OCI-LY3 (cell line): ENCODE measurements at regions not wholly inside any gene's neighbourhood (a gene's known extent, or its start where the extent isn't known, plus 50 kb on each side); places are given as distances from the start of the nearest gene placed in this dataset.

Source experiments
- H2AFZ ChIP-seq: fragments of 200-600, 300-600 bp; shearing (Covaris generic); 2 replicates; pipeline ENCODE4 v1.6.0; 2014; ENCODE audit warnings: antibody characterized with exemption, low read depth, low read length
- H3K27ac ChIP-seq: fragments of 200-600, 300-600 bp; sonication (generic); 2 replicates; pipeline ENCODE4 v1.5.1; 2014; ENCODE audit warnings: mild to moderate bottlenecking, low read length, moderate library complexity, mixed read lengths
- H3K27me3 ChIP-seq: fragments of 200-600, 300-600 bp; sonication (generic); 2 replicates; pipeline ENCODE4 v1.6.1; 2014; ENCODE audit warnings: low read depth, low read length, mixed read lengths
- H3K36me3 ChIP-seq: fragments of 200-600, 300-600 bp; sonication (generic); replicated peaks from 2 replicates; pipeline ENCODE3; 2014; ENCODE audit warnings: low read depth, low read length, mixed read lengths
- H3K4me1 ChIP-seq: fragments of 300-600, 200-600 bp; sonication (generic); 2 replicates; pipeline ENCODE4 v1.6.1; 2014; ENCODE audit warnings: low read length, mixed read lengths
- H3K4me2 ChIP-seq: fragments of 200-600, 300-600 bp; sonication (generic); 2 replicates; pipeline ENCODE4 v1.6.1; 2014; ENCODE audit warnings: low read length, mixed read lengths
- H3K4me3 ChIP-seq: fragments of 300-600, 200-600 bp; sonication (generic); 2 replicates; pipeline ENCODE4 v1.5.1; 2014; ENCODE audit warnings: antibody characterized with exemption, mild to moderate bottlenecking, low read length, moderate library complexity
- H3K79me2 ChIP-seq: fragments of 300-600, 200-600 bp; shearing (Covaris generic); 2 replicates; pipeline ENCODE4 v1.6.1; 2014; ENCODE audit warnings: mild to moderate bottlenecking, low read length, mixed read lengths
- H3K9ac ChIP-seq: fragments of 300-600, 200-600 bp; shearing (Covaris generic); 2 replicates; pipeline ENCODE4 v1.6.0; 2014; ENCODE audit warnings: mild to moderate bottlenecking, low read length, moderate library complexity
- H3K9me3 ChIP-seq: fragments of 200-600, 300-600 bp; shearing (Covaris generic); 2 replicates; pipeline ENCODE4 v1.6.1; 2014; ENCODE audit warnings: low read length, mixed read lengths; ENCODE audit not compliant: insufficient read depth
- H4K20me1 ChIP-seq: fragments of 200-600, 300-600 bp; sonication (generic); 2 replicates; pipeline ENCODE4 v1.6.1; 2016; ENCODE audit warnings: low read length, mixed read lengths; ENCODE audit not compliant: insufficient read depth
- EZH2phosphoT487 ChIP-seq: fragments of 200-600 bp; shearing (Covaris generic); IDR thresholded peaks from 2 replicates; pipeline ENCODE4 v1.6.1; 2018; ENCODE audit warnings: antibody characterized with exemption, mixed run types, low read depth
- TF ChIP-seq, protein P1 (sequence below): fragments of 200-600, 300-600 bp; sonication (generic); IDR thresholded peaks from 2 replicates; pipeline ENCODE4 v1.5.1; 2014; ENCODE audit warnings: antibody characterized with exemption, low read length, low read depth

DNA sequence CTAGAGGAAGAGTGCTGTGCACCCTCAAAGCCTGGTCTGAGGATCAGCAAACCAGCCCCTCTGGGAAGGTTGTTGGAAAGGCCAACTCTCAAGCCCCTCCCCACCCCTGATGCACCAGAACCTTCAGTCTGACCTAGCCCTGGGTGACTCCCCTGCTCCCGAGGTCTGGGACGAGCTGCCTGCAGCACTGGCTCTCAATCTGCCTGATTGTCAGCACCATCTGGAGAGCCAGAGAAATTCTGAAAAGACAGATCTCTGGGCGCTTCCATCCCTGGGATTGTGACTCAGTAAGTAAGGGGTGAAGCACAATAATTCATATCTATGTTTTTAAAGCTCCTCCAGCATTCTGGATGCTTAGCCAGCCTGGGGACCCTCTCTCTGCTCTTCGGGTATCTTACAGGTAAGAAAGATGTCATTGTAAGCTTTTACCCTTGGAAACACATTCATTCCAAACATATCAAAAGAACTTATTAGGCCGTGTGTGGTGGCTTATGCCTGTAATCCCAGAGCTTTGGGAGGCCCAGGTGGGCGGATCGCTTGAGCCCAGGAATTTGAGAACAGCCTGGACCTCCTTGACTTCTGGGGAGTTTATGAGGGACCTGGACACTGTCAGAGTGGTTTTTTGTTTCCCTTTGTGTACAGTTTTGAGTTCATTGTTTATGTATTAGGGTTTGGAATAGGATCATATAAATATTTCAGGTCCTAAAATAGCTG is 147.5 kb downstream of the KCNJ12 start:
- Histone ChIP-seq H3K79me2 (no peaks in the 10 kb centered on the region), H3K4me1 (no peaks in the 10 kb centered on the region), H3K27me3 (no peaks in the 10 kb centered on the region), H2AFZ (no peak overlapping the region), H4K20me1 (no peaks in the 10 kb centered on the region), H3K36me3 (no peaks in the 10 kb centered on the region), H3K9ac (no peak overlapping the region), H3K27ac (no peak overlapping the region), H3K9me3 (no peaks in the 10 kb centered on the region), H3K4me2 (no peak overlapping the region), H3K4me3 (no peak overlapping the region)
- TF ChIP-seq, protein P1, sequence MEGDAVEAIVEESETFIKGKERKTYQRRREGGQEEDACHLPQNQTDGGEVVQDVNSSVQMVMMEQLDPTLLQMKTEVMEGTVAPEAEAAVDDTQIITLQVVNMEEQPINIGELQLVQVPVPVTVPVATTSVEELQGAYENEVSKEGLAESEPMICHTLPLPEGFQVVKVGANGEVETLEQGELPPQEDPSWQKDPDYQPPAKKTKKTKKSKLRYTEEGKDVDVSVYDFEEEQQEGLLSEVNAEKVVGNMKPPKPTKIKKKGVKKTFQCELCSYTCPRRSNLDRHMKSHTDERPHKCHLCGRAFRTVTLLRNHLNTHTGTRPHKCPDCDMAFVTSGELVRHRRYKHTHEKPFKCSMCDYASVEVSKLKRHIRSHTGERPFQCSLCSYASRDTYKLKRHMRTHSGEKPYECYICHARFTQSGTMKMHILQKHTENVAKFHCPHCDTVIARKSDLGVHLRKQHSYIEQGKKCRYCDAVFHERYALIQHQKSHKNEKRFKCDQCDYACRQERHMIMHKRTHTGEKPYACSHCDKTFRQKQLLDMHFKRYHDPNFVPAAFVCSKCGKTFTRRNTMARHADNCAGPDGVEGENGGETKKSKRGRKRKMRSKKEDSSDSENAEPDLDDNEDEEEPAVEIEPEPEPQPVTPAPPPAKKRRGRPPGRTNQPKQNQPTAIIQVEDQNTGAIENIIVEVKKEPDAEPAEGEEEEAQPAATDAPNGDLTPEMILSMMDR, result no peak
- no peak for TF ChIP-seq EZH2phosphoT487

- Histone ChIP-seq H4K20me1 (no peaks in the 10 kb centered on the region), H2AFZ (no peak overlapping the region), H3K79me2 (no peaks in the 10 kb centered on the region), H3K27me3 (no peaks in the 10 kb centered on the region), H3K4me2 (no peak overlapping the region), H3K4me3 (no peak overlapping the region), H3K4me1 (no peaks in the 10 kb centered on the region), H3K27ac (no peak overlapping the region), H3K9ac (no peak overlapping the region), H3K36me3 (no peaks in the 10 kb centered on the region), H3K9me3 (no peaks in the 10 kb centered on the region)
- TF ChIP-seq EZH2phosphoT487, result no peak
- TF ChIP-seq, protein P1, result no peak
Measured at GRCh38 chr17:21524211-21524591, 148.0 kb downstream of the KCNJ12 start.

- Histone ChIP-seq H3K4me3 (no peak overlapping the region), H3K79me2 (no peaks in the 10 kb centered on the region), H3K9me3 (no peaks in the 10 kb centered on the region), H3K27ac (no peak overlapping the region), H3K27me3 (no peaks in the 10 kb centered on the region), H3K4me1 (no peaks in the 10 kb centered on the region), H3K9ac (no peak overlapping the region), H2AFZ (no peak overlapping the region), H3K4me2 (no peak overlapping the region), H4K20me1 (no peaks in the 10 kb centered on the region), H3K36me3 (no peaks in the 10 kb centered on the region)
- no peak for TF ChIP-seq EZH2phosphoT487
- TF ChIP-seq, protein P1, result no peak
Measured at GRCh38 chr17:21525464-21526130, 149.4 kb downstream of the KCNJ12 start.

DNA sequence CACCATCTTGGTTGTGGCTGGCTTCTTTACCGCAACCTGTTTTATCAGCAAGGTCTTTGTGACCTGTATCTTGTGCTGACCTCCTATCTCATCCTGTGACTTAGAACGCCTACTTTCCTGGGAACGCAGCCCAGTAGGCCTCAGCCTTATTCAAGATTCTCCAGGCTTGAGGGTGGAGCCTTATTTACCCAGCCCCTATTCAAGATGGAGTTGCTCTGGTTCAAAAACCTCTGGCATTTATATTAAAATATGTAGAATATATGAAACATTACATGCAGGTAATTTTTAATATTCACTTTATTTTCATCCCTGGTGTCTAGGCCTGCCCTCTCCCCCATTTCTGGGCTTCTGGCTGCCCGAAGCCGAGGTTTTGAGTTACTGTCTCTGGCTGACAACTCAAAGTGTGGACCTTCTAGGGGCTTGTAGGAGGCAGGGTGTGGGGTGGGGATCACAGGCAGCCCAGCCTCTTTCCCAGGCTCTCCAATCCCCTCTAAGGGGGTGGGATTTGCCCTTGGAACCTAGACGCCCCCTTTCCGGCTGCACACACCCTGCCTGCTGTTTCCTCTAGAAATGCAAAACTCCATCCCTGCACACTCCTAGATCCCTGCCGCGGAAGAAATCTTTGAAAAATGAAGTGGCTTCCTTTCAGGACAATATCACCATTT is 152.0 kb downstream of the KCNJ12 start:
- no peaks in the 10 kb centered on the region for H3K36me3 ChIP-seq
- no peaks in the 10 kb centered on the region for H3K9me3 ChIP-seq
- H3K4me1 ChIP-seq, result no peaks in the 10 kb centered on the region
- H4K20me1 ChIP-seq, result no peaks in the 10 kb centered on the region
- no peaks in the 10 kb centered on the region for H3K79me2 ChIP-seq
- no peak overlapping the region for H2AFZ ChIP-seq
- H3K27ac ChIP-seq, result no peak overlapping the region
- H3K4me2 ChIP-seq, result no peak overlapping the region
- no peaks in the 10 kb centered on the region for H3K27me3 ChIP-seq
- H3K9ac ChIP-seq, result no peak overlapping the region
- no peak for TF ChIP-seq EZH2phosphoT487
- TF ChIP-seq, protein P1, result no peak
- no peak overlapping the region for H3K4me3 ChIP-seq
